GM12878 (cell line): ENCODE measurements at regions not wholly inside any gene's neighbourhood (a gene's known extent, or its start where the extent isn't known, plus 50 kb on each side); places are given as distances from the start of the nearest gene placed in this dataset.

Source experiments
- BRCA1 ChIP-seq: IDR thresholded peaks from 2 replicates; pipeline ENCODE4 v1.6.1; 2011; ENCODE audit warnings: low read depth, low read length, improper control_type of control experiment
- CHD1 ChIP-seq: IDR thresholded peaks from 2 replicates; pipeline ENCODE4 v1.6.1; 2012; ENCODE audit warnings: low read depth, low read length, improper control_type of control experiment
- FOXK2 ChIP-seq: fragments of 450-650 bp; IDR thresholded peaks from 2 replicates; pipeline ENCODE4 v1.6.1; 2017; ENCODE audit warnings: mild to moderate bottlenecking, moderate library complexity
- POLR2A ChIP-seq: IDR thresholded peaks from 2 replicates; pipeline ENCODE4 v1.6.1; 2011; ENCODE audit warnings: low read depth, mild to moderate bottlenecking, low read length
- RB1 ChIP-seq: fragments of 450-650 bp; formaldehyde crosslinking; IDR thresholded peaks from 2 replicates; pipeline ENCODE4 v1.6.1; 2017; ENCODE audit warnings: mild to moderate bottlenecking, borderline replicate concordance
- TF ChIP-seq, protein P1 (sequence below), 3 experiments: IDR thresholded peaks in 2 of 3; conservative IDR thresholded peaks in 1 of 3; 2 replicates each; pipeline ENCODE4 v1.5.1; 2011; ENCODE audit warnings: low read depth in 3 of 3, low read length in 3 of 3, mild to moderate bottlenecking in 3 of 3, control low read depth in 2 of 3, moderate library complexity in 2 of 3, inconsistent platforms in 1 of 3, mixed read lengths in 1 of 3; ENCODE audit not compliant: control insufficient read depth in 2 of 3, insufficient read depth in 1 of 3; ENCODE audit errors: extremely low read depth in 1 of 3

DNA sequence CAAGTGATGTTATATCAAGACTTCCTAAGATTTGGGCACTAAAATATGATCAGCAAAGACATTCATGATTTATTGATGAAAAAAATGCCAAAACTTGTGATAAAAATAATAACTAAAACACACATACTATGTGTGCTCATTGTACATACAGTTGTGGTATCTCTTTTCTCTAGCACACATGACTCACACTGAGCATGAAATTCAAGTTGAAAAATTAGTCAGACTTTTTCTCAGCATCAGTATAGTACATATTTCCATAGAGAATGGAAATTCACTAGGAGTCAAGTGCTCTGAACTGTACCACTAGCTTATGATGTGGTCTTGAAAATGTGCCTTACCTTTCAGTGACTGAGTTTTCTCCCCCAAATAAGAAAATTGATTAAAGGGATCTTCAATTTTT is 471.8 kb upstream of the FLRT2 start:
- TF ChIP-seq, protein P1, sequence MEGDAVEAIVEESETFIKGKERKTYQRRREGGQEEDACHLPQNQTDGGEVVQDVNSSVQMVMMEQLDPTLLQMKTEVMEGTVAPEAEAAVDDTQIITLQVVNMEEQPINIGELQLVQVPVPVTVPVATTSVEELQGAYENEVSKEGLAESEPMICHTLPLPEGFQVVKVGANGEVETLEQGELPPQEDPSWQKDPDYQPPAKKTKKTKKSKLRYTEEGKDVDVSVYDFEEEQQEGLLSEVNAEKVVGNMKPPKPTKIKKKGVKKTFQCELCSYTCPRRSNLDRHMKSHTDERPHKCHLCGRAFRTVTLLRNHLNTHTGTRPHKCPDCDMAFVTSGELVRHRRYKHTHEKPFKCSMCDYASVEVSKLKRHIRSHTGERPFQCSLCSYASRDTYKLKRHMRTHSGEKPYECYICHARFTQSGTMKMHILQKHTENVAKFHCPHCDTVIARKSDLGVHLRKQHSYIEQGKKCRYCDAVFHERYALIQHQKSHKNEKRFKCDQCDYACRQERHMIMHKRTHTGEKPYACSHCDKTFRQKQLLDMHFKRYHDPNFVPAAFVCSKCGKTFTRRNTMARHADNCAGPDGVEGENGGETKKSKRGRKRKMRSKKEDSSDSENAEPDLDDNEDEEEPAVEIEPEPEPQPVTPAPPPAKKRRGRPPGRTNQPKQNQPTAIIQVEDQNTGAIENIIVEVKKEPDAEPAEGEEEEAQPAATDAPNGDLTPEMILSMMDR (IDR thresholded peaks at IDR 0.05 in 2 of 3, conservative IDR thresholded peaks at IDR 0.05 in 1 of 3; ENCODE audit: control insufficient read depth in 2 of 3, extremely low read depth in 1 of 3, insufficient read depth in 1 of 3, low read depth in 3 of 3, low read length in 3 of 3): no peak
- TF ChIP-seq BRCA1: no peak
- no peak for TF ChIP-seq CHD1
- TF ChIP-seq RB1: no peak
- TF ChIP-seq FOXK2: no peak
- no peak for TF ChIP-seq POLR2A
